GM18519 (cell line): ENCODE measurements at regions not wholly inside any gene's neighbourhood (a gene's known extent, or its start where the extent isn't known, plus 50 kb on each side); places are given as distances from the start of the nearest gene placed in this dataset.

Source experiments
- ATAC-seq: cut with Tn5 transposase; IDR thresholded peaks from one replicate; pipeline ENCODE4 v1.9.1; 2021; ENCODE audit warnings: mild to moderate bottlenecking, moderate library complexity; ENCODE audit not compliant: unreplicated experiment, low FRiP score

DNA sequence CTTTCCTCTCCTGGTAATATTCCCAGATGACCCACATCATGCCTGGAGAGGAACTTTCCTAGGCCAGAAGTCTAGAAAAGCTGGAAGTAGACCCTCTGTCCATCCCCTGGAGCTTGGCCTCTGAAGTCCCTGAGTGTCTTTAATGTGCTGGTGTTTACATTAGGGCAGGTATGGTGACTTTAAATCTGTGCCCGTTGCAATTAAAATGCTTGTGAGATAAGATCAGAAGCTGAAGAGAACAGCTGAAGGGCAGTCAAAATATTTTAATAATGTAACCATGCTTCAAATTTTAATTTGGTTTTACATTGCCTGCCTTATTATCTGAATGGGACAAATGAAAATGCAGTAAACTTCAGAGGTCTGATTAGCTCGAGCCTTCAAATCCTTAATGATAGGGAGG, 1022.5 kb downstream of the BCL11B start:
- ATAC-seq, result no peak

DNA sequence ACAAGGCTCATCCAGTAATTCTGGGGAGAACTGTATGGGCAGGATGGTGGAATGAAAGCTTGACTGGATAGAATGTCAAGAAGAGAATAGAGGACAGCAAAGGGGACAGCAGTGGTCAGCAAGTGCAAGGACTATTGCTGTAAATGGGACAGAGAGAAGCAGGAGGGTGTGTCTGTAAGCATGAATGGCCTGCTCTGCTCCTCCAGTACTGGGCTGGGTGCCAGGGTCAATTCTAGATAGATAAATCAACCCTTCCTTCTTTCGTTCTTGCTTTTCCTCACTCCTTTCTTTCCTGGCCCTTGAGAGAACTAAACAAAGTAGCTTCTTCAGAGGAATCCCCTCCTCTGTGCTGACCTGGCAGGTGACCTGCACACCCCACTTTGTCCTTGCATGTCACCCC, 1019.2 kb downstream of the BCL11B start:
- no peak for ATAC-seq

DNA sequence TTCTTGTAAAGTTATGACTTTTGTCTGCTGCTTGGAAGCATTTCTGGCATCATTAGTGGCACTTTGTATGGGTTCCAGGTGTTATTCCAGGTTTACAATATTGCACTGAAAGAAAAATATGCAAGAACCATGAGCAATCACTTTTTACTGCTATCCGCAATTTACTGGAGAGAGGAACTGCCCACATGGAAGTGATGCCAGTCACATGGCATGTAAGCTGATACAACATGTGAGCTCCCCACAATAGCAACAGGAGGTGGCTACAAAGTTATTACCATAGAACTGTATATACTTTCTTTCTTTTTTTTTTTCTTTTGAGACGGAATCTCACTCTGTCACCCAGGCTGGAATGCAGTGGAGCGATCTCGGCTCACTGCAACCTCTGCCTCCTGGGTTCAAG, 1012.1 kb downstream of the BCL11B start:
- no peak for ATAC-seq

DNA sequence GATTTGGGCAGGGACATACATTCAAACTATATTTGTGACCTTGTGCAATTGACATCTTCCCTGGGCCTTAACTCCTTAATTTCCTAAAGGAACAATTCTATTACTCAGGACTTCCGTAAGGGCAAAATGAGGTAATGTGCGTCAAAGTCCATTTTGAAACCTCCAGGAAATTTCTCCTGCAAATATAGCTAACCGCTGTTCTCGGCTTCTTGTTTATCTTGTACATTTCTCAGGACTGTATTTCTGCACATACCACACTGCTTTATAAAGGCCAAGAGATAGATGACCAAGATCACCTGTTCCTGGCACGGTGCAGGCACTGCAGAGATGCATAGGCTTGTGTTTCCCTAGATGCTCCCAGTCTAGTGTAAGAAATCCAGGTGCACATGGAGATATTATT, 1009.4 kb downstream of the BCL11B start:
- no peak for ATAC-seq

DNA sequence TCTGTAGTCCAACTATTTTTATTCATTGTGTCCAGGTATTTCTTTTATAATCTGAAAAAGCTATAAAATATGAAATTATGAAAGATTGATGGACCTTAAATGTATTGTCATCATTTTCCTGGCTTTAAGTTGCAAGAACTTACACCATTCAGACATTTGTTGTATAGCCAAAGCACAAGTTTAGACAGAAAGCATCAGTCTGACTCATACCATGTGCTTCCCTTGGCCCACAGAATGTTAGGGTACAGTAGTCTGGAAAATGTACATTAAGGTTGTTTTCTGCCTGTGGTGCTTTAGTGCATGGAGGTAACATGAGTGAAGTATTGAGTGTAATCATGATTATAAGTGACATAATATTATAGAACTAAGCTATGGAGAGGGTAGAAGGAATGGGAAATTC, 1002.5 kb downstream of the BCL11B start:
- ATAC-seq, result no peak

- ATAC-seq, result no peak
Observed at GRCh38 chr14:98270201-98270600, 1001.8 kb downstream of the BCL11B start.

- ATAC-seq, result no peak
Observed at GRCh38 chr14:98274596-98274995, 997.4 kb downstream of the BCL11B start.

DNA sequence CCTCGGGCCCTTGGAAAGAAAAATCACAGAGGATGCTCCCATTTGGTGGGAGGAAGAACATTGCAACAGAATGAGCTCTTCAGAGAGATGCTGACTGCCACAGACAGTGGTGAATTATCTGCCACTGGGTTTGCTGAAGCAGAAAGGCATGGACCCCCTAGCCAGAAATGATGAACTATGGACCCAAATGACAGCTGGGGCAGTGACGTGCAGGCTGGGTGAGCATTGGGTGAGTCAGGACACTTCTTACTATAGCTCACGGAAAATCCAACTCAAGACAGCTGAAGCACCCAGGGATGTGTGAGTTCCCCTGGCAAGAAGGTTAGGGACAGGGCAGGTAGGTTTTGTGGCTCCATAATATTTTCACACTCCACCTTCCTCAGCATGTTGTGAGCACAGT, 993.2 kb downstream of the BCL11B start:
- no peak for ATAC-seq

DNA sequence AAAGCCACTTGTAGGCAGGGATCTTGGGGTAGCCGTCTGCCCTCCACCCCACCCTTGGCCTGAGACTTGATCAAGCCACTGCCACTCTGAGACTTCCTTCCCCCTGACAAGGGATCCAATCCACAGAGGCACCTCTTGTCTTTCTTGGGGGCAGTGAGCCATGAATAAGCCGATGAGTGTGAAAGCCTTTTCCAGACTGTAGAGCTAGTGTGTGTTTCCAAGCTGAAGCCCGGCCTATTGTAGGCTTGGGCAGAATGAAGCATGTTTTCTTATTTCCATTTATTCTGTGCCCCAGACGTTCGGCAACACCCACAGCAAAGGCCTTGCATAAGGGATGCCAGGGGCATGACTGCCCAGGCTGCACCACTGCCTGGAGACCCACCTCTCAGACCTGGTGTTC, 991.6 kb downstream of the BCL11B start:
- no peak for ATAC-seq

DNA sequence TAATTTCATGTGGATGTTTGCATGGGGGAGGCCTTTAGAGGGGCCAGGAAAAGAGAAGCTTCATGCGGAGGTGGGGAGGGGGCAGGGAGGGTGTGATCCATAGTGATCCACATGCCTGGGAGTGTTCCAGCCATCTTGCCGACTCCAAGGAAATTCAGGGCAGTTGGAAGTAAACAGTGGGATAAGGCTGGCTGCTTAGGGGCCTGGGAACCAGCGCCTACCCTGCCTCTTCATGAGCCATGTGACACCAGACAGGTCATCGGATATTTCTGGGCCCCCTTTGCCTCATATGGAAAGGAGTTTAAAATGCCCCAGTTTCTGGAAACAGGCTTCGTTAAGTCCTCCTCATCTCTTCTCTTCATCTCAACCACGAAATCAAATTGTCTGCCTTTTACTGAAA, 983.2 kb downstream of the BCL11B start:
- no peak for ATAC-seq

GRCh38 chr14:98290596-98290995, 981.4 kb downstream of the BCL11B start:
- no peak for ATAC-seq

DNA sequence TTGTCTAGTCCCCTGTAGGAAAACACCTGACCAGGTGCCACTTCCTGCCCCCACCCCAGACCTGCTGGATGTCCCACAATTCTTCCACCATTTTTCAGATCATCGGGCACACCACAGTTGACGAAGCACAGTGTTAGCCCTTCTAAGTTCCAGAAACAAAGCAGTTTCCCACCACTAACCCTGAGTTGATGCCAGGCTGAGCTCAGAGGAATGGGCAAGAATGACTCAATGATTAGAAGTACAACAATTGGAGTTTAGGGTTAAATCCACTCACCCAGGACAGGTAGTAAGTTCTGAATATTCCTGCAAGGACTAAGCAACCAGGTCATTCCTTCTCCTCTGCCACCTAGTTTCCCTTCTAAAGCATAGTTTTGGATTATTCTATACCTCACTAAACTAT, 979.8 kb downstream of the BCL11B start:
- no peak for ATAC-seq

DNA sequence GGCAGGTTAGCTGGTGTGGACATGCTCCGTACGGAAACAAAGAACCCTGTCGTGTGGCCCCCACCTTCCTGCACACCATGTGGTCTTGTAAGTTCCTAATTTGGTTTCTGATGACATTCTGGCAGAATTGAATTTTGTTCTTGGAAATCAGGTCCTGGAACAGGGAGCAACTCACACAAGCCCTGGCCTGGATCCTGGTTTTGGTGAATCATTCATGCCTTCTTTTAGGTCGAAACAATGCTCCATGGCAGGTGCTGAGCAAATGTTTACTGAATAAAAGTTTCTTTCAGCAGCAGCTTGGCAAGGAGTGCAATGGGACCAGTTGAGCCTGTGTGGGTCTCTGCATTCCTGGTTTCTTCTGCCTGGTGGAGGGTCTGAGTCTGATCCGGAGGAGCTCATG, 978.4 kb downstream of the BCL11B start:
- no peak for ATAC-seq

- ATAC-seq, result no peak
Observed at GRCh38 chr14:98296895-98297294, 975.1 kb downstream of the BCL11B start.

DNA sequence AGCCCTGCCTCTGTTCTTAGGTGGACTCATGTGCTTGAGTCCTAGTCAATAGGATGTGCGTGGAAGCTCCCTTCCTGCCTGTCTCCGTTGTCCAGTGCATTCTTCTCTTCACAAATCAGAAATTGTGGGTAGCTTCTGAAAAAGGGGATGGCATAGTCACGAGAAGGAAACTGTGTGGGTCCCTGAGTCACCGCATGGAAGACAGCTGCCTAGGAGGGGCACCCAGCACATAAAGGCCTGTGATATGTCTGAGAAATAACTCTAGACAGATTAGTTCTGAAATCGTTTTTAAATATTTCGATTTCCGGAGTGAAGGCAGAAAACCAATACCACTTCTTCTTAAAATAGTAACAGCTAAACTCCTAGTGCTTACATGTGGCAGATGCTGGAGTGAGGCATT, 974.4 kb downstream of the BCL11B start:
- ATAC-seq, result no peak

DNA sequence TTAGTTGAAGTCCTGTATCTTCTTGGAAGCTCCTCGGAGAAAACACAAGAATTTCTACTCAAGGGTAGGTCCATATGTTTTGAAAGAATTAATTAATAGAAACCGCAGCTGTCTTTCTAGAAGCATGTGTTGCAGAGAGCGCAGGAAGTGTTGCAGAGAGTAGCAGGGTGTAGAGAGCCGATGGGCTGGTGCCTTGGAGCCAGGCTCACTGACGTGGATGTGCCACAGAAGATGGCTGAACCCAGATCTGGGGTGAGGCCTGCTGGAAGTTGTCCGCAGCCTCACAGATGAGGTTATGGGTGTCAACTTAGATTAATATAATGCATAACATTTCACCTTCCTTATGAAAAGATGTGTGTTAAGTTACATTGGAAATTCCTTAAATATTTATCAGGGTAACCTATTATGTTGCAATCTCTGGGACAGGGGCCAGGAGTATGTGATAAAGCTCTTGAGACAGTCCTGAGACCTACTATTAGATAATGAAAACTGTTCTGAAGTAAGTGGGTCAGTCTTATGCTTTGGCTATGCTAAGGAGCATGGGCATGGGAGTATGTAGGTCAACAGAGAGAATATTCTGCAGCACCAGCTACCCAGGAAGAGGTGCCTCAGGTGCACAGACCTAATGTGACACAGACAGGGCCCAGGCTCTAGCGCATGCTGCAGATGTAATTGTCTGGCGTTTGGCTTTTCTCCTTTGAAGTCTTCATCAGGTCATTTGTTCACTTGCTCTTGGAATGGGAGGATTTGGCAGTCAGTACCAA, 973.3 kb downstream of the BCL11B start:
- ATAC-seq, result no peak

DNA sequence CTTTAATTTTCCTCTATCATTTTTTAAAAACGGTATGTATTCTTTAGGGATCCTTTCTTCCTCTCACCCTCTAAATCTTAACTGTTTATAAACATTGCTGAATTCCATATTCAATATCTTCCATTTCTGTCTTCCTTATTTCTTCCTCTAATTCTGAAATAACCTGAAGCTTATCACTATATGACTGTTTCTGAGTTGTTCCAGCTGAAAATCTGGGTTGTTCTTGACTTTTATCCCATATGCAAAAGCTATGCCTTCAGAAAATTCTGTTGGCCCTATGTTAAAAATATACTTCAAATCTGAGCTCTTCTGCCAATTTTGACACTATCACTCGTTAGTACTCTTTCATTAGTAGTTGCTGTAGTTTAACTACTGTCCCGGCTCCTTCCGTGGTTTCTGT, 970.3 kb downstream of the BCL11B start:
- no peak for ATAC-seq

- no peak for ATAC-seq
Observed at GRCh38 chr14:98304574-98304973, 967.4 kb downstream of the BCL11B start.

- ATAC-seq, result no peak
Observed at GRCh38 chr14:98309591-98309990, 962.4 kb downstream of the BCL11B start.

GRCh38 chr14:98312006-98312405, 960.0 kb downstream of the BCL11B start:
- no peak for ATAC-seq

DNA sequence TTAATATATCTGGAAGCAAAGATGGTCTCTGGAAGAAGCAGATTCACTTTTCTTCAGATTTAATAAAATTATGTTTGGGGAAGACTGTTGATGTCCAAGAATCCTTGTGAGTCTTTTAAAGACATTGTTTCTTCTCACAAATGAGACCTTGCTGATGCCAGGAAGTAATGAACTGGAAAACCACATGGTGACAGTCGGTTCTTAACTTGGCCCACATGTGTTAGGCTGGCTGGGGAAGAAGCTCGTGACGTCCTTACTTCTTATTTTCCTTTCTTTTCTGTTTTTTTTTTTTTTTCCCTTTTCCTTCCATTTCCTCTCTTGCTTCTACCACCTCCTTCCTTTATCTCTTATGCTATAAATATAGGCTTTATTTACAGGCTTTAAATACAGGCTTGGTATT, 950.2 kb downstream of the BCL11B start:
- ATAC-seq, result no peak

- no peak for ATAC-seq
Observed at GRCh38 chr14:98323836-98324235, 948.2 kb downstream of the BCL11B start.

DNA sequence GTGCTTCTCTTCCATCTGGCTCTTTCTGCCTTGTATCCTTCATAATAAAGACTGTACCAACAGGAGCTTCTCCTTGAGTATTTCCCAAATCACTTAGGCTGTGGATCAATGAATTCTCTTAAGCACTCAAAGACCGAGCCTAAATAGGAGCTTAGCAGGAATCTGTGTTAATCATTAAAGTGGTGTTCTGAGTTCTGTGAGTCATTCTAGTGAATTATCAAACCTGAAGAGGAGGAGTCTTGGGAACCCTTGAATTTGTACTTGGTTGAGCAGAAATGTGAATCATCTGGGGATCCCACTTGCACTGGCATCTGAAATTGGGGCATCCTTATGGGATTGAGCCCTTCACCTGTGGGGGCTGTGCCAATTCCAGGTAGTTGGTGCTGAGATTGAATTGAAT, 946.2 kb downstream of the BCL11B start:
- no peak for ATAC-seq
